ENCODE measurements at regions not wholly inside any gene's neighbourhood (a gene's known extent, or its start where the extent isn't known, plus 50 kb on each side); places are given as distances from the start of the nearest gene placed in this dataset.

DNA sequence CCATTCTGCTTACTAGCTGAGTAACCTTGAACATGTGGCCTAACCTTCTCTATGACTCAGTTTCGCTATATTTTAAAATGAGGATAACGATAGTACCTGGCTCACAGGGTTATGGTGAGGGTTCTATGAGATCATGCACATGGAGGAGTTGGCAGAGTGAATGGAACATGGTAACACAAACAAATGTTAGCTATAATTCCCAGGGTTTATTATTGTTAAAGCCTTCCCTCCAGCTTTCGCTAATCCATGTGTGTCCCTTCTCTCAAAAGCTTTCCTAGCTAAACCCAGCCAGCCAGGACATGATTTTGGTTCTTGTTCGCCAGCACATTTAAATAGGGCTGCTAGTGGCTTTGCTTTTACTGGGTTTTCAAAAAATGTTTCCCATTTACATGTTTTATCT lies 361.0 kb upstream of the NFE2L3 start:
- WGBS (ENCODE audit: insufficient coverage), result no CpG with 5 or more reads among the region's 4 CpGs
- Histone ChIP-seq H3K36me3 (ENCODE audit: control insufficient read depth in 2 of 2, extremely low read depth in 1 of 2, insufficient read depth in 1 of 2, low read length in 1 of 2) (no peaks in the 10 kb centered on the region), H3K9me3 (no peaks in the 10 kb centered on the region), H3K4me3 (ENCODE audit: control insufficient read depth in 1 of 2, extremely low read depth in 1 of 2, low read length in 1 of 2) (no peak overlapping the region), H3K27ac (ENCODE audit: low read length) (no peak overlapping the region), H3K4me1 (ENCODE audit: control insufficient read depth in 1 of 2, extremely low read depth in 1 of 2, insufficient read depth in 2 of 2, low read length in 2 of 2) (no peaks in the 10 kb centered on the region), H3K27me3 (replicated peaks in 1 of 2; ENCODE audit: control insufficient read depth in 2 of 2, extremely low read depth in 1 of 2, insufficient read depth in 2 of 2, low read length in 1 of 2) (peaks cover 0 to under 1% of the 10 kb centered on the region in 2 experiments)
- ChIA-PET CTCF (no interaction called here), POLR2A (no interaction called here)
- Mint-ChIP-seq H3K4me1 (no peaks in the 10 kb centered on the region), H3K4me3 (no peak overlapping the region), H3K27ac (no peak overlapping the region), H3K9me3 (no peaks in the 10 kb centered on the region), H3K36me3 (no peaks in the 10 kb centered on the region), H3K27me3 (peaks cover 17 to 24% of the 10 kb centered on the region in 2 donors)
- DNase-seq (no peak), ATAC-seq (replicated peaks in 1 of 4) (no peak)

DNA sequence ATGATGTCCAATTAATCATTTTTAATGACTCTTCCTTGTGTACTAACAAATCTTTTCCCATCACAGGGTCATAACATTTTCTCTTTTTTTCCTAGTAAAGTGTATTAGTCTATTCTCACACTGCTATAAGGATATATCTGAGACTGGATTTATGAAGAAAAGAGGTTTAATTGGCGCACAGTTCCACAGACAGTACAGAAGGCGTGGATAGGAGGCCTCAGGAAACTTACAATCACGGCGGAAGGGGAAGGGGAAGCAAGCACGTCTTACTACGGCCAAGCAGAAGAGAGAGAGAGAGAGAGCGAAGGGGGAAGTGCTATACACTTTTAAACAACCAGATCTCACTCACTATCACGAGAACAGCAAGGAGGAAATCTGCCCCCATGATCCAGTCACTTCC lies 359.4 kb upstream of the NFE2L3 start:
- ChIA-PET CTCF (no interaction called here), POLR2A (interaction anchor here in 1 of 2 donors (0.6 kb wide), 1 partner anchor 530 kb away, joined by 5 read pairs; no protein-coding TSS in a partner anchor)
- DNase-seq (no peak), ATAC-seq (replicated peaks in 1 of 4) (no peak)
- Mint-ChIP-seq H3K36me3 (no peaks in the 10 kb centered on the region), H3K27me3 (peaks cover 22 to 24% of the 10 kb centered on the region in 2 donors), H3K4me1 (no peaks in the 10 kb centered on the region), H3K9me3 (no peaks in the 10 kb centered on the region), H3K4me3 (no peak overlapping the region), H3K27ac (no peak overlapping the region)
- no peaks in the 10 kb centered on the region for H3K4me1 ChIP-seq (ENCODE audit: control insufficient read depth in 1 of 2, extremely low read depth in 1 of 2, insufficient read depth in 2 of 2, low read length in 2 of 2)
- H3K4me3 ChIP-seq (ENCODE audit: control insufficient read depth in 1 of 2, extremely low read depth in 1 of 2, low read length in 1 of 2), result no peak overlapping the region
- no CpG with 5 or more reads among the region's 8 CpGs for WGBS (ENCODE audit: insufficient coverage)
- no peaks in the 10 kb centered on the region for H3K36me3 ChIP-seq (ENCODE audit: control insufficient read depth in 2 of 2, extremely low read depth in 1 of 2, insufficient read depth in 1 of 2, low read length in 1 of 2)
- no peaks in the 10 kb centered on the region for H3K9me3 ChIP-seq
- peaks cover 0 to 8% of the 10 kb centered on the region in 2 experiments for H3K27me3 ChIP-seq (replicated peaks in 1 of 2; ENCODE audit: control insufficient read depth in 2 of 2, extremely low read depth in 1 of 2, insufficient read depth in 2 of 2, low read length in 1 of 2)
- H3K27ac ChIP-seq (ENCODE audit: low read length), result no peak overlapping the region

DNA sequence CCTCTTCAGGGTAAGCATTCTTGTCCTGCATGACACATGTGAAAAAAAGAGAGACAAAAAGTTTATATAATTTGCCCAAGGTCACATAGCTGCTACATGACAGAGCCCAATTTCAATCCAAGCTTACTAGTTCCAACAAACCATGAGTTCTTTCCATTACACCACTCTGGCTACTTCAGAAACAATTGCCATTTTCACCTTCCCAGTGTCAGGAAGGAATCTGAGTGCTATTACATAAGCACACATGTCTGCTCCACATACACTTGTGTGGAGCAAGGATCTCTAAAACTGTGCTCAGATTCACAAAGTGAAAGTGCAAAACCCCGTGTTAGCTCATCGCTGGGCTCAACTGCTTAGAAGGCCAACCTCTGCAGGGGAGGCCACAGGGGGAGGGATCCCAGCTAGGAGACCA lies 356.2 kb upstream of the NFE2L3 start:
- H3K27me3 Mint-ChIP-seq, result peaks cover 21 to 24% of the 10 kb centered on the region in 2 donors
- no peaks in the 10 kb centered on the region for H3K36me3 Mint-ChIP-seq
- H3K27me3 ChIP-seq (replicated peaks in 1 of 2; ENCODE audit: control insufficient read depth in 2 of 2, extremely low read depth in 1 of 2, insufficient read depth in 2 of 2, low read length in 1 of 2), result peaks cover 0 to 8% of the 10 kb centered on the region in 2 experiments
- no CpG with 5 or more reads among the region's 2 CpGs for WGBS (ENCODE audit: insufficient coverage)
- ChIA-PET CTCF (interaction anchor here in 1 of 2 donors (0.6 kb wide), 1 partner anchor 16 kb away, joined by 3 read pairs; no protein-coding TSS in a partner anchor), POLR2A (no interaction called here)
- no peaks in the 10 kb centered on the region for H3K36me3 ChIP-seq (ENCODE audit: control insufficient read depth in 2 of 2, extremely low read depth in 1 of 2, insufficient read depth in 1 of 2, low read length in 1 of 2)
- H3K4me3 ChIP-seq (ENCODE audit: control insufficient read depth in 1 of 2, extremely low read depth in 1 of 2, low read length in 1 of 2), result no peak overlapping the region
- no peaks in the 10 kb centered on the region for H3K4me1 ChIP-seq (ENCODE audit: control insufficient read depth in 1 of 2, extremely low read depth in 1 of 2, insufficient read depth in 2 of 2, low read length in 2 of 2)
- no peaks in the 10 kb centered on the region for H3K9me3 ChIP-seq
- no peaks in the 10 kb centered on the region for H3K4me1 Mint-ChIP-seq
- no peak overlapping the region for H3K4me3 Mint-ChIP-seq
- ATAC-seq (replicated peaks in 1 of 4) (no peak), DNase-seq (no peak)
- no peak overlapping the region for H3K27ac ChIP-seq (ENCODE audit: low read length)
- H3K27ac Mint-ChIP-seq, result no peak overlapping the region
- H3K9me3 Mint-ChIP-seq, result no peaks in the 10 kb centered on the region

DNA sequence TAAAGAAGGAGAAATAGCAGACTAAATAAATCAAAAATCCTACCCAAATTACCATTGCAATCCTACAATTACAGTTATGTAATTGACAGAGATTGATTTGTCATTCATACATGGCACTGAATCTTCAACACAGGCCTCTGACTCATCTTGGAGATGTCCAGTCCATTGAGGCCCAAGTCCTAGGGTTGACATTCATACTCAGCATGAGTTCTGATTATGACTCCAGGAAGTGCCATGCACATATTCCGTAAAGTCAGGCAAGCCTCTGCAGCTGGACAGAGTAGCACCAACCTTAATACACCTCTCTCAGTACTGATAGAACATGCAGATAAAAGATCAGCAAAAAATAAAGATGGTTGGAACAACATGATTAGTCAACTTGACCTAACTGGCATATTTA lies 353.7 kb upstream of the NFE2L3 start:
- POLR2A ChIA-PET, result no interaction called here
- Mint-ChIP-seq H3K27ac (no peak overlapping the region), H3K36me3 (no peaks in the 10 kb centered on the region), H3K4me1 (no peaks in the 10 kb centered on the region), H3K4me3 (no peak overlapping the region), H3K27me3 (peaks cover 18% of the 10 kb centered on the region in 2 donors), H3K9me3 (no peaks in the 10 kb centered on the region)
- H3K4me1 ChIP-seq (ENCODE audit: control insufficient read depth in 1 of 2, extremely low read depth in 1 of 2, insufficient read depth in 2 of 2, low read length in 2 of 2), result no peaks in the 10 kb centered on the region
- WGBS (ENCODE audit: insufficient coverage), result 100% methylated on average over 1 of the region's 1 CpG
- no peaks in the 10 kb centered on the region for H3K9me3 ChIP-seq
- H3K27me3 ChIP-seq (replicated peaks in 1 of 2; ENCODE audit: control insufficient read depth in 2 of 2, extremely low read depth in 1 of 2, insufficient read depth in 2 of 2, low read length in 1 of 2), result peaks cover 0 to 8% of the 10 kb centered on the region in 2 experiments
- no peaks in the 10 kb centered on the region for H3K36me3 ChIP-seq (ENCODE audit: control insufficient read depth in 2 of 2, extremely low read depth in 1 of 2, insufficient read depth in 1 of 2, low read length in 1 of 2)
- no peak overlapping the region for H3K4me3 ChIP-seq (ENCODE audit: control insufficient read depth in 1 of 2, extremely low read depth in 1 of 2, low read length in 1 of 2)
- DNase-seq (no peak), ATAC-seq (replicated peaks in 1 of 4) (no peak)
- no peak overlapping the region for H3K27ac ChIP-seq (ENCODE audit: low read length)
- CTCF ChIA-PET, result no interaction called here

DNA sequence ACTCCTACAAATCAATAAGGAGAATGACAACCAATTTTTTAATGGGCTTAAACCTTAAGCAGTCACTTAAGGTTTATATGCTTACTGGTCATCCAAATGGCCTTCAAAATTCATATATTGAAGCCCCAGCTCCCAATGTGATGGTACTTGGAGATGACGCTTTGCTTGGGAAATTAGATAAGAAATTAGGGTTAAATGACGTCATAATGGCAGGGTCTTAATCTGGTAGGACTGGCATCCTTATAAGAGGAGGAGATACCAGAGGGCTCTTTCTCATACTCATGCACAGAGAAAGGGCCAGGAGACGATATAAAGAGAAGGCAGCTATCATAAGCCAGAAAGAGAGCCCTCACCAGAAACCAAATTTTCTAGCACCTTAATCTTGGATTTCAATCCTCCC lies 350.8 kb upstream of the NFE2L3 start:
- no peaks in the 10 kb centered on the region for H3K36me3 ChIP-seq (ENCODE audit: control insufficient read depth in 2 of 2, extremely low read depth in 1 of 2, insufficient read depth in 1 of 2, low read length in 1 of 2)
- POLR2A ChIA-PET, result no interaction called here
- peaks cover 0 to 6% of the 10 kb centered on the region in 2 experiments for H3K27me3 ChIP-seq (replicated peaks in 1 of 2; ENCODE audit: control insufficient read depth in 2 of 2, extremely low read depth in 1 of 2, insufficient read depth in 2 of 2, low read length in 1 of 2)
- H3K36me3 Mint-ChIP-seq, result no peaks in the 10 kb centered on the region
- no peak overlapping the region for H3K27ac Mint-ChIP-seq
- H3K9me3 Mint-ChIP-seq, result no peaks in the 10 kb centered on the region
- ATAC-seq (replicated peaks in 1 of 4), result no peak
- no peak overlapping the region for H3K27ac ChIP-seq (ENCODE audit: low read length)
- H3K4me1 Mint-ChIP-seq, result no peaks in the 10 kb centered on the region
- no peak for DNase-seq
- no peaks in the 10 kb centered on the region for H3K9me3 ChIP-seq
- H3K4me1 ChIP-seq (ENCODE audit: control insufficient read depth in 1 of 2, extremely low read depth in 1 of 2, insufficient read depth in 2 of 2, low read length in 2 of 2), result no peaks in the 10 kb centered on the region
- no peak overlapping the region for H3K4me3 ChIP-seq (ENCODE audit: control insufficient read depth in 1 of 2, extremely low read depth in 1 of 2, low read length in 1 of 2)
- CTCF ChIA-PET, result interaction anchor here in 1 of 2 donors (0.6 kb wide), 1 partner anchor 1512 kb away, joined by 3 read pairs; no protein-coding TSS in a partner anchor
- peaks cover 11 to 14% of the 10 kb centered on the region in 2 donors for H3K27me3 Mint-ChIP-seq
- no peak overlapping the region for H3K4me3 Mint-ChIP-seq
- WGBS (ENCODE audit: insufficient coverage), result no CpG with 5 or more reads among the region's 3 CpGs

DNA sequence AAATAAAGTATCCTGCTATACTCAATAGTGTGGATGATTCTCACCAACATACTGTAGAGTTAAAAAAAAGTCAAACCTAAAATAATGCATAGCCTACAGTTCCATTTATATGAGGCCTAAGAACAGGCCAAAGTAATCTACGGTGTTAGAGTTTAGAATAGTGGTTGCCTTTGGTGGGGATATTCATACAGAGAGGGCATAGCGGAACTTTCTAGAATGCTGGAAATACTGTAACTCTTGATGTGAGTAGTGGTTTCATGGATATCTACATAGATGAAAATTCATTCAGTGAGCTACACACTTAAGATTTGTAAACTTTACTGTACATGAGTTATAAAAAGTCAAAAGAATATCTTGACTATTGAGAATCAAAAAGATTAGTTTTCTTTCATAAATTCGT lies 349.9 kb upstream of the NFE2L3 start:
- WGBS (ENCODE audit: insufficient coverage), result 20% methylated on average over 1 of the region's 3 CpGs
- no peaks in the 10 kb centered on the region for H3K4me1 Mint-ChIP-seq
- no peak overlapping the region for H3K27ac Mint-ChIP-seq
- no peaks in the 10 kb centered on the region for H3K9me3 Mint-ChIP-seq
- peaks cover 7 to 14% of the 10 kb centered on the region in 2 donors for H3K27me3 Mint-ChIP-seq
- Histone ChIP-seq H3K27me3 (replicated peaks in 1 of 2; ENCODE audit: control insufficient read depth in 2 of 2, extremely low read depth in 1 of 2, insufficient read depth in 2 of 2, low read length in 1 of 2) (peaks cover 2% of the 10 kb centered on the region in 2 experiments), H3K9me3 (no peaks in the 10 kb centered on the region), H3K27ac (ENCODE audit: low read length) (no peak overlapping the region), H3K36me3 (ENCODE audit: control insufficient read depth in 2 of 2, extremely low read depth in 1 of 2, insufficient read depth in 1 of 2, low read length in 1 of 2) (no peaks in the 10 kb centered on the region), H3K4me3 (ENCODE audit: control insufficient read depth in 1 of 2, extremely low read depth in 1 of 2, low read length in 1 of 2) (no peak overlapping the region), H3K4me1 (ENCODE audit: control insufficient read depth in 1 of 2, extremely low read depth in 1 of 2, insufficient read depth in 2 of 2, low read length in 2 of 2) (no peaks in the 10 kb centered on the region)
- no peak overlapping the region for H3K4me3 Mint-ChIP-seq
- H3K36me3 Mint-ChIP-seq, result no peaks in the 10 kb centered on the region
- CTCF ChIA-PET, result no interaction called here
- DNase-seq (no peak), ATAC-seq (replicated peaks in 1 of 4) (no peak)
- POLR2A ChIA-PET, result no interaction called here

DNA sequence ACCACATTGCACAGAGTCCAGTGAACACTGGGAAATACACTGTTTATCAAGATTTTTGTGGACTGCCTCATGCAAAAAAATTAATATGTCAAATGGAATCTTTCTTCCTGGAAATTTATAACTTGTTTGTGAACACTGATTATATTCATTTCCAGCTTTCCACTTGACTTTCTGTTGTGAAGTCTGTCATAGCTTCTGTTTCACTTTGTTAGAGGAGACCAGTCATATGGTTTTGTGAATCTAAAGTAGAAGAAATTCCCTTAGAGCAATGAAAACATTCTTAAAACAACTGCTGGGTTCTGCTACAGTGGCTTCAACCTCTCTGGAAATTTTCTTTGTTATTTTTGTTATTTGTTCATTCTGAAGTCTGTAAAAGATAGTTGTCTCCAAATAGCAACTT lies 349.5 kb upstream of the NFE2L3 start:
- H3K4me1 Mint-ChIP-seq, result no peaks in the 10 kb centered on the region
- ChIA-PET POLR2A (no interaction called here), CTCF (no interaction called here)
- H3K4me3 ChIP-seq (ENCODE audit: control insufficient read depth in 1 of 2, extremely low read depth in 1 of 2, low read length in 1 of 2), result no peak overlapping the region
- ATAC-seq (replicated peaks in 1 of 4) (no peak), DNase-seq (no peak)
- no peaks in the 10 kb centered on the region for H3K9me3 Mint-ChIP-seq
- H3K27ac Mint-ChIP-seq, result no peak overlapping the region
- peaks cover 5 to 14% of the 10 kb centered on the region in 2 donors for H3K27me3 Mint-ChIP-seq
- H3K36me3 ChIP-seq (ENCODE audit: control insufficient read depth in 2 of 2, extremely low read depth in 1 of 2, insufficient read depth in 1 of 2, low read length in 1 of 2), result no peaks in the 10 kb centered on the region
- H3K27ac ChIP-seq (ENCODE audit: low read length), result no peak overlapping the region
- H3K4me3 Mint-ChIP-seq, result no peak overlapping the region
- no peaks in the 10 kb centered on the region for H3K9me3 ChIP-seq
- no peaks in the 10 kb centered on the region for H3K36me3 Mint-ChIP-seq
- H3K27me3 ChIP-seq (replicated peaks in 1 of 2; ENCODE audit: control insufficient read depth in 2 of 2, extremely low read depth in 1 of 2, insufficient read depth in 2 of 2, low read length in 1 of 2), result peaks cover 0 to 2% of the 10 kb centered on the region in 2 experiments
- H3K4me1 ChIP-seq (ENCODE audit: control insufficient read depth in 1 of 2, extremely low read depth in 1 of 2, insufficient read depth in 2 of 2, low read length in 2 of 2), result no peaks in the 10 kb centered on the region
